Glutamatergic neuron (in vitro differentiated cells): ENCODE measurements at regions not wholly inside any gene's neighbourhood (a gene's known extent, or its start where the extent isn't known, plus 50 kb on each side); places are given as distances from the start of the nearest gene placed in this dataset.

Experiments used
- DNase-seq: peaks from one replicate; pipeline ENCODE4 v3.0.0; 2022
- H3K27ac Mint-ChIP-seq: one replicate; pipeline ENCODE4 v1.8.0; 2020; ENCODE audit warnings: mild to moderate bottlenecking, mixed read lengths, inconsistent platforms; ENCODE audit not compliant: unreplicated experiment
- H3K27me3 Mint-ChIP-seq: one replicate; pipeline ENCODE4 v1.8.0; 2020; ENCODE audit warnings: mild to moderate bottlenecking, moderate library complexity, mixed read lengths, inconsistent platforms; ENCODE audit not compliant: unreplicated experiment
- H3K36me3 Mint-ChIP-seq: one replicate; pipeline ENCODE4 v1.8.0; 2020; ENCODE audit warnings: mild to moderate bottlenecking, mixed read lengths, inconsistent platforms; ENCODE audit not compliant: unreplicated experiment
- H3K4me1 Mint-ChIP-seq: one replicate; pipeline ENCODE4 v1.8.0; 2020; ENCODE audit warnings: mild to moderate bottlenecking, low read depth, mixed read lengths, inconsistent platforms; ENCODE audit not compliant: unreplicated experiment
- H3K4me3 Mint-ChIP-seq: one replicate; pipeline ENCODE4 v1.8.0; 2020; ENCODE audit warnings: mild to moderate bottlenecking, mixed read lengths, inconsistent platforms; ENCODE audit not compliant: unreplicated experiment
- H3K9me3 Mint-ChIP-seq: one replicate; pipeline ENCODE4 v1.8.0; 2020; ENCODE audit warnings: mild to moderate bottlenecking, moderate library complexity, mixed read lengths, inconsistent platforms; ENCODE audit not compliant: unreplicated experiment
- TF ChIP-seq, protein P1 (sequence below): fragments of 200-600 bp; sonication (generic); IDR thresholded peaks from one replicate; pipeline ENCODE4 v1.5.0; 2021; ENCODE audit not compliant: partially characterized antibody, unreplicated experiment

- no peak for DNase-seq
Observed at GRCh38 chr21:38622081-38622826, 124.0 kb upstream of the ERG start.

GRCh38 chr21:38622827-38623209, 124.5 kb upstream of the ERG start:
- Mint-ChIP-seq H3K36me3 (no peaks in the 10 kb centered on the region), H3K9me3 (no peaks in the 10 kb centered on the region), H3K27me3 (no peaks in the 10 kb centered on the region), H3K27ac (no peak overlapping the region), H3K4me1 (no peaks in the 10 kb centered on the region), H3K4me3 (no peak overlapping the region)
- no peak for DNase-seq
- TF ChIP-seq, protein P1, sequence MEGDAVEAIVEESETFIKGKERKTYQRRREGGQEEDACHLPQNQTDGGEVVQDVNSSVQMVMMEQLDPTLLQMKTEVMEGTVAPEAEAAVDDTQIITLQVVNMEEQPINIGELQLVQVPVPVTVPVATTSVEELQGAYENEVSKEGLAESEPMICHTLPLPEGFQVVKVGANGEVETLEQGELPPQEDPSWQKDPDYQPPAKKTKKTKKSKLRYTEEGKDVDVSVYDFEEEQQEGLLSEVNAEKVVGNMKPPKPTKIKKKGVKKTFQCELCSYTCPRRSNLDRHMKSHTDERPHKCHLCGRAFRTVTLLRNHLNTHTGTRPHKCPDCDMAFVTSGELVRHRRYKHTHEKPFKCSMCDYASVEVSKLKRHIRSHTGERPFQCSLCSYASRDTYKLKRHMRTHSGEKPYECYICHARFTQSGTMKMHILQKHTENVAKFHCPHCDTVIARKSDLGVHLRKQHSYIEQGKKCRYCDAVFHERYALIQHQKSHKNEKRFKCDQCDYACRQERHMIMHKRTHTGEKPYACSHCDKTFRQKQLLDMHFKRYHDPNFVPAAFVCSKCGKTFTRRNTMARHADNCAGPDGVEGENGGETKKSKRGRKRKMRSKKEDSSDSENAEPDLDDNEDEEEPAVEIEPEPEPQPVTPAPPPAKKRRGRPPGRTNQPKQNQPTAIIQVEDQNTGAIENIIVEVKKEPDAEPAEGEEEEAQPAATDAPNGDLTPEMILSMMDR, result no peak

More at GRCh38 chr21:38622081-38622826, 124.0 kb upstream of the ERG start:
- no peaks in the 10 kb centered on the region for H3K27me3 Mint-ChIP-seq
- H3K27ac Mint-ChIP-seq, result no peak overlapping the region
- H3K4me3 Mint-ChIP-seq, result no peak overlapping the region
- H3K9me3 Mint-ChIP-seq, result no peaks in the 10 kb centered on the region
- H3K36me3 Mint-ChIP-seq, result no peaks in the 10 kb centered on the region
- TF ChIP-seq, protein P1, result no peak
- no peaks in the 10 kb centered on the region for H3K4me1 Mint-ChIP-seq

GRCh38 chr21:38623552-38623951, 125.3 kb upstream of the ERG start:
- no peaks in the 10 kb centered on the region for H3K36me3 Mint-ChIP-seq
- no peak overlapping the region for H3K4me3 Mint-ChIP-seq
- H3K27ac Mint-ChIP-seq, result no peak overlapping the region
- H3K4me1 Mint-ChIP-seq, result no peaks in the 10 kb centered on the region
- DNase-seq, result no peak
- no peaks in the 10 kb centered on the region for H3K9me3 Mint-ChIP-seq
- TF ChIP-seq, protein P1, result no peak
- no peaks in the 10 kb centered on the region for H3K27me3 Mint-ChIP-seq

DNA sequence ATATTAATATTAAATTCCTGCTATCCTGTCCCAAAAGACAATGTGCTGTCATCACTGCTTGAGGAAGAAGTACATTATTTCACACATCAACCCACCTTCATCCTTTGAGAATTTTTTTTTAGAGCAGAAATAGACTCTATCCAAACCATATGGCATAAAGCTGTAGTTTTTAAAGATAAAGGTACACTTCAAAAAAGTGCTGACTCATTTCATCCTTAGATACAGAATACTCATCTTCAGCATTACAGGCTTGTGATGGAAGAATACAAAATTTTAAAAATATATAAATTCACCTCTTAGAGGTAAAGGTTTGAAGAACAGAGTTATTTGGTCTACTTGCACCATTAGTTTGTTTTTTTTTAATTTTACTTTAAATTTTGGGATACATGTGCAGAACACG, 126.7 kb upstream of the ERG start:
- H3K4me1 Mint-ChIP-seq, result no peaks in the 10 kb centered on the region
- no peak overlapping the region for H3K4me3 Mint-ChIP-seq
- TF ChIP-seq, protein P1, result no peak
- DNase-seq, result no peak
- H3K27ac Mint-ChIP-seq, result no peak overlapping the region
- H3K9me3 Mint-ChIP-seq, result no peaks in the 10 kb centered on the region
- no peaks in the 10 kb centered on the region for H3K36me3 Mint-ChIP-seq
- H3K27me3 Mint-ChIP-seq, result peaks cover 2% of the 10 kb centered on the region

DNA sequence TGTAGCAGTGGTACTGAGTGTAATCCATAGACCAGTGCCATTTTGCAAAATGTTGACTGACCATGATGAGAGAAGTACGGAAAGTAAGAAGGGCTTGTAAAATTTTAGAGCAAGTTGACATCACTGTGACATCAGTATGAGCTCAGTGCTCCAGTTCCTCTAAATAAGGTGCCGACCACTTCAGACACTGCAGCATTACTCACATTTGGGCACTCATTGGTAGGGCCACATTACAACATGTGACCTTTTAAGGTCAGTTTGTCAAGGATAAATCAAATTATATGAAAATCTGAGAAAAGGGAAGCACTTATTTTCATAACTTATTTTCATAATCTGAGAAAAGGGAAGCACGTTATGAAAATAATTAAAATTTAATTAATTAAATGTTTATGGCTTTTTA, 128.0 kb upstream of the ERG start:
- H3K4me1 Mint-ChIP-seq, result no peaks in the 10 kb centered on the region
- no peak for DNase-seq
- H3K4me3 Mint-ChIP-seq, result no peak overlapping the region
- H3K9me3 Mint-ChIP-seq, result no peaks in the 10 kb centered on the region
- no peaks in the 10 kb centered on the region for H3K36me3 Mint-ChIP-seq
- peaks cover 2% of the 10 kb centered on the region for H3K27me3 Mint-ChIP-seq
- TF ChIP-seq, protein P1, result no peak
- no peak overlapping the region for H3K27ac Mint-ChIP-seq
